Epithelial cell of esophagus (primary cell): ENCODE measurements at regions not wholly inside any gene's neighbourhood (a gene's known extent, or its start where the extent isn't known, plus 50 kb on each side); places are given as distances from the start of the nearest gene placed in this dataset.
"Not testable (repeated sequence)": the region's sequence is repeated elsewhere in the genome, so short reads cannot be mapped to it uniquely, and the experiment has no call there.

Source experiments
- DNase-seq: peaks from one replicate; pipeline ENCODE4 v3.0.0; 2010; ENCODE audit warnings: low read depth
- H3K4me3 ChIP-seq: 2 replicates; pipeline ENCODE4 v1.5.1; 2011; ENCODE audit warnings: mild to moderate bottlenecking, low read length, control low read depth
- TF ChIP-seq, protein P1 (sequence below): IDR thresholded peaks from 2 replicates; pipeline ENCODE4 v1.5.1; 2011; ENCODE audit warnings: low read depth, mild to moderate bottlenecking, low read length, control low read depth, inconsistent platforms; ENCODE audit not compliant: insufficient read depth; ENCODE audit errors: missing control alignments

DNA sequence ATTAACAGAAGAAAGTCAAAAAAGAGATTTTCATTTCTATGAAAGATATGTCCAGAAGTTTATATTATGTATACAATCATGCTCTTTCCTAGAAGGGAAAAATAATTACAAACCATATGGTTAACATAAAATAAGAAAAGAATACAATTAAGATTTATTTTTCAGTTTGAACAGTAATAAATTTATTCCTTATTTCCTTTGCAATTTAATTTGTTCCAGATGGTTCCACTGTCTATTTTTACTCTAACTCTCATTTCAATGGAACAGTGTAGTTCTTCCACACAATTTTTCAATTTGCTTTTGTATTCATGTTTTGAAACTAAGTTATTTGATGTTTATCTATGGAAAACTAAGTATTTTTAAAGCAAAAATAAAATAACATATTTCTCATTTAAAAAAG is 1026.3 kb downstream of the TAF11L14 start:
- TF ChIP-seq, protein P1, sequence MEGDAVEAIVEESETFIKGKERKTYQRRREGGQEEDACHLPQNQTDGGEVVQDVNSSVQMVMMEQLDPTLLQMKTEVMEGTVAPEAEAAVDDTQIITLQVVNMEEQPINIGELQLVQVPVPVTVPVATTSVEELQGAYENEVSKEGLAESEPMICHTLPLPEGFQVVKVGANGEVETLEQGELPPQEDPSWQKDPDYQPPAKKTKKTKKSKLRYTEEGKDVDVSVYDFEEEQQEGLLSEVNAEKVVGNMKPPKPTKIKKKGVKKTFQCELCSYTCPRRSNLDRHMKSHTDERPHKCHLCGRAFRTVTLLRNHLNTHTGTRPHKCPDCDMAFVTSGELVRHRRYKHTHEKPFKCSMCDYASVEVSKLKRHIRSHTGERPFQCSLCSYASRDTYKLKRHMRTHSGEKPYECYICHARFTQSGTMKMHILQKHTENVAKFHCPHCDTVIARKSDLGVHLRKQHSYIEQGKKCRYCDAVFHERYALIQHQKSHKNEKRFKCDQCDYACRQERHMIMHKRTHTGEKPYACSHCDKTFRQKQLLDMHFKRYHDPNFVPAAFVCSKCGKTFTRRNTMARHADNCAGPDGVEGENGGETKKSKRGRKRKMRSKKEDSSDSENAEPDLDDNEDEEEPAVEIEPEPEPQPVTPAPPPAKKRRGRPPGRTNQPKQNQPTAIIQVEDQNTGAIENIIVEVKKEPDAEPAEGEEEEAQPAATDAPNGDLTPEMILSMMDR, result no peak
- no peak overlapping the region for H3K4me3 ChIP-seq
- DNase-seq, result no peak

DNA sequence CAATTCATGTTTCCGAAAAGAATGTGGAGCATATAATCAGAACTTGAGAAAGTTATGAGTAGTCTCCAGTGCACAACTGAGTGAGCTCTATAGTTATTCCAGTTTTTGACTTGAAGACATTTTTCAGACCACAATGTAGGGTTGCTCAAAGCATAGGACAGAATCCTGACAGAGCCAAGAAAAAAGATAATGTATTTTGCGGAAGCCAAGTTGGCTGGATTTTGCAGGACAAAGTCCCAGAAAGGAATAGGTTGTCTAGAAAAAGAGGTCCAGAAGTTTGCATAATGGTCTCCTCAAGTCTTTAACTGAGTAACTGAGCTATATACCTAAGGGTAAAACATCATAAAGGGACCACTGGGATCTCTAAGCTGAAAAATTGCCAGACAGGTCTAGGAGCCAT is 1028.0 kb downstream of the TAF11L14 start:
- no peak overlapping the region for H3K4me3 ChIP-seq
- TF ChIP-seq, protein P1, result no peak
- DNase-seq, result no peak

DNA sequence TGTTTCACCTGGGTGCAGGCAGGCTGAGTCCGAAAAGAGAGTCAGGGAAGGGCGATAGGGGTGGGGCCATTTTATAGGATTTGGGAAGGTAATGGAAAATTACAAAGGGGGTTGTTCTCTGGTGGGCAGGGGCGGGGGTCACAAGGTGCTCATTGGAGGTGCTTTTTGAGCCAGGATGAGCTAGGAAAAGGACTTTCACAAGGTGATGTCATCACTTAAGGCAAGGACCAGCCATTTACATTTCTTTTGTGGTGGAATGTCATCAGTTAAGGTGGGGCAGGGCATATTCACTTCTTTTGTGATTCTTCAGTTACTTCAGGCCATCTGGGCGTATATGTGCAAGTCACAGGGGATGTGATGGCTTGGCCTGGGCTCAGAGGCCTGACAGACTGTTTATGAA is 1040.0 kb downstream of the TAF11L14 start:
- DNase-seq, H3K4me3 ChIP-seq: not testable (repeated sequence)

DNA sequence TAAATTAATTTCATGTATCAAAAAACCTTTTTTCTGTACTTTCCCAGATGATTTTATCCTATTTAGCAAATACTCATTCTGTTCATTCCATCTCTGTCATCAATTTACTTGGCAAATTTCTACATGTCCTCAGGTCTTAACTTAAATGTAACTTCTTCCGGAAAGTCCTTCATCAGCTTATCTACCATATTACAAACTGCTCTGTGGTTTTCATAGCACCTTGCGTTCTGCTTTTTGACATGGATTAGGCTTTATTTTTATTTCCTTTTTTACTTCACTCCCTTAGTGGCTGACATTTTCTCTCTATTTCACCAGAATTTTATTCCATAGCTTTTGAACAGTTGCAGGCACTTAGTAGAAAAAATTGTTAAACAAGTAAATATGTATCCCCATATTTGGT is 1040.8 kb downstream of the TAF11L14 start:
- DNase-seq, result no peak
- no peak overlapping the region for H3K4me3 ChIP-seq
- TF ChIP-seq, protein P1, result no peak

DNA sequence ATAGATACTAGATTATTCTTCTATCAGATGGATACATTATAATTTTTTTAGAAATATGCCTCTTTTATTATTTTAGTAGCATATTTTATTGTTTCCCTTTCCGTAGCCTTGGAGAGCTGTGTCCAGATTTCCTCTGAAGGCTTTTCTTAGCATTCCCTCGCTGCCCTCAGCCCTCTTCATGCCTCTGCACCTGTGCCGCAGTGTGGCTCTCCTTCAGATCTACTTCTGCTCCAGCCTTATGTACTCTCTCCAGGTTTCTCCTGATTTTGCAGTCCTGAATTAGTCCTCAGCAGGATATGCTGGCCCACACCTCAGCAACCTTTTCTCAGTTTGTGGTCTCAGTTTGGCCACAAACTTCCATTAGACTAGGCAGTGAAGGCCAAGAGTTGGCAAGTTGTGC is 1052.0 kb downstream of the TAF11L14 start:
- no peak overlapping the region for H3K4me3 ChIP-seq
- TF ChIP-seq, protein P1, result no peak
- DNase-seq, result no peak

DNA sequence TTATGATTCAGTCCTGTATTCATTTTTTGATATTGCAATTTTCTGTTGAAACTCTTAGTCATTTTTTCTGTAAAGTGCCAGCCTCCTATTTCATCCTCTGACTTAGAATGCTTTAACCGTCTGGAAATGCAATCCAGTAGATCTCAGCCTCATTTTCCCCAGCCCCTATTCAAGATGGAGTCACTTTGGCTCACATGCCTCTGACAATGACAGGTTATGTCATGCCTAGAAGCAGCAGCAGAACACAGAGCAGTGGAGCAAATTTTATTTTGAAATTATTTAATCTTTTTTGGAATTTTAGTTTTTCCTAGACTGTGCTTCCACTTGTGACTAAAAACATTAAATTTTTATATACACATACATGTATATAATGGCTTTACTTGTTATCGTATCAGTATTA is 1053.2 kb downstream of the TAF11L14 start:
- TF ChIP-seq, protein P1, result no peak
- H3K4me3 ChIP-seq, result no peak overlapping the region
- no peak for DNase-seq

DNA sequence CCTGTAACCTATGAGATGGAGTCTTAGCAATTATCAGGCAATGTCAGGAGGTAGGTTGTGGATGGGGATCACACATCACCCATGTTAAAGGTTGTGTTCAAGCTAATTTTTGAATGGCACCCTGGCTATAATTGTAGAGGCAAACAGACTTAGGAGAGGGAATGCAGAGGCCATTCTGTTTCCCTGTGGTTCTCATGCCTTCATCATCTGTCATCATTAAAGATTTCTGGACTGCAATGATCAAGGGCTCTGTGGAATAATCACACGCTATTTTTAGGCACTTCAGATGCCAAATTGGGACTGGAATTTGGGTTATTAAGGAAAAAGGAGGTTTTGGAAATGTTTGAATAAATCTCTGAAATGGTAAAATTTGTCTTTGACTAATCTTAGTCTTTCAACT is 1065.4 kb downstream of the TAF11L14 start:
- TF ChIP-seq, protein P1, result no peak
- no peak for DNase-seq
- no peak overlapping the region for H3K4me3 ChIP-seq

DNA sequence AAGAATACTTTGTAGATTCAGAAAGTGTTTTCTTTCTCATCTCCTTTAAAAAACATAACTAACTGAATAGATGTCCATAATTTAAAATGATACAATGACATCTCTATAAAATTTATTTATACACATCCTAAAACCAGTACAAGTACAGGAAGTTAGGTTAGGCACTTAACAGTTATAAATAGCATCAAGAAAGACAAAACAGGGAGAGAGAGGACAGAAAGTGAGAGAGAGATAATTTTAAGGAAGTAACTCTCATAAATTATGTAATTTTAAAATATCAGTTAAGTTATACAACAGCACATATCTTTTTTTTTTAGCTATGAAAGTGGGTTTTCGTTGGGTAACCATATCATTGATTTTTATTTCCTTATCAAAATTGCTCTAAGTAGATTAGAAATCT is 1068.6 kb downstream of the TAF11L14 start:
- no peak for DNase-seq
- TF ChIP-seq, protein P1, result no peak
- H3K4me3 ChIP-seq, result no peak overlapping the region
